Fibroblast of pulmonary artery (primary cell): ENCODE measurements at regions not wholly inside any gene's neighbourhood (a gene's known extent, or its start where the extent isn't known, plus 50 kb on each side); places are given as distances from the start of the nearest gene placed in this dataset.

ENCODE experiments used
- DNase-seq: peaks from one replicate; pipeline ENCODE4 v3.0.0-alpha.2; 2010; ENCODE audit warnings: low read depth
- H3K4me3 ChIP-seq: replicated peaks from 2 replicates; pipeline ENCODE4 v1.5.1; 2011; ENCODE audit warnings: low read depth, mild to moderate bottlenecking, control low read depth, low read length, moderate library complexity
- TF ChIP-seq, protein P1 (sequence below): IDR thresholded peaks from 2 replicates; pipeline ENCODE4 v1.5.1; 2011; ENCODE audit warnings: mild to moderate bottlenecking, control low read depth, low read length, inconsistent platforms; ENCODE audit errors: missing control alignments

DNA sequence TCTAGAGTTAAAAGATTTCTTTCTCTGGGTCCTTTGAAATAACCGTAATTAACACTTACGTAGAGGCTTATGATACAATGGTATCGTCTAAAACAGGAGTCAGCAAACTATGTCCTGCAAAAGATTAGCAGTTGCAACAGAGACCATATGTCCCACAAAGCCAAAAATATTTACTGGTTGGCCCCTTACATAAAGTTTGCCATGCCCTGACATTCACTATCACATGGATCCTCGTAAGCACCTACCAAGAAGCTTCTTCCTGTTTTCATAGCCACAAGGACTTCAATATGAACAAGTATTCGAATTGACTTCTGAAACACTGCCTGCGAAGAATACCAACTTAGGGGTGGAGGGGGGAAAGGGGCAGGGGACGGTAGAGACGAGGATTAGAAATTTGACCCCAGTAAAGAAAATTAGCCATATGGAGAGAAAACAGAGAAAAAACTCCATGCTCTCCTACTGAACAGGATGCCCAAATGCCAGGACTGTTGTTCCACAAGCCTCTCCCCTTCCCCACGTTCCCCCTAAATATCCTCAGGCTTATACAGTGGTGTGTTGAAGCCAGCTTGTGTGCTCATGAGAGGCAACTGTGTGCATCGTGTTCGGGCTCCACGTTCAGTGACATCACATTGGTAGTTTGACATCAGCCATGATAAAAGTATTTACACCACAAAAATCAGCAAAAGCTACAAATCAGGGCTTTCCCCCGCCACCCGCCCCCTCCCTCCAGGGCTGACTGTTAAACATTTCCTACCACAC is 144.1 kb upstream of the HES1 start:
- no peak overlapping the region for H3K4me3 ChIP-seq
- TF ChIP-seq, protein P1, sequence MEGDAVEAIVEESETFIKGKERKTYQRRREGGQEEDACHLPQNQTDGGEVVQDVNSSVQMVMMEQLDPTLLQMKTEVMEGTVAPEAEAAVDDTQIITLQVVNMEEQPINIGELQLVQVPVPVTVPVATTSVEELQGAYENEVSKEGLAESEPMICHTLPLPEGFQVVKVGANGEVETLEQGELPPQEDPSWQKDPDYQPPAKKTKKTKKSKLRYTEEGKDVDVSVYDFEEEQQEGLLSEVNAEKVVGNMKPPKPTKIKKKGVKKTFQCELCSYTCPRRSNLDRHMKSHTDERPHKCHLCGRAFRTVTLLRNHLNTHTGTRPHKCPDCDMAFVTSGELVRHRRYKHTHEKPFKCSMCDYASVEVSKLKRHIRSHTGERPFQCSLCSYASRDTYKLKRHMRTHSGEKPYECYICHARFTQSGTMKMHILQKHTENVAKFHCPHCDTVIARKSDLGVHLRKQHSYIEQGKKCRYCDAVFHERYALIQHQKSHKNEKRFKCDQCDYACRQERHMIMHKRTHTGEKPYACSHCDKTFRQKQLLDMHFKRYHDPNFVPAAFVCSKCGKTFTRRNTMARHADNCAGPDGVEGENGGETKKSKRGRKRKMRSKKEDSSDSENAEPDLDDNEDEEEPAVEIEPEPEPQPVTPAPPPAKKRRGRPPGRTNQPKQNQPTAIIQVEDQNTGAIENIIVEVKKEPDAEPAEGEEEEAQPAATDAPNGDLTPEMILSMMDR = no peak
- no peak for DNase-seq

DNA sequence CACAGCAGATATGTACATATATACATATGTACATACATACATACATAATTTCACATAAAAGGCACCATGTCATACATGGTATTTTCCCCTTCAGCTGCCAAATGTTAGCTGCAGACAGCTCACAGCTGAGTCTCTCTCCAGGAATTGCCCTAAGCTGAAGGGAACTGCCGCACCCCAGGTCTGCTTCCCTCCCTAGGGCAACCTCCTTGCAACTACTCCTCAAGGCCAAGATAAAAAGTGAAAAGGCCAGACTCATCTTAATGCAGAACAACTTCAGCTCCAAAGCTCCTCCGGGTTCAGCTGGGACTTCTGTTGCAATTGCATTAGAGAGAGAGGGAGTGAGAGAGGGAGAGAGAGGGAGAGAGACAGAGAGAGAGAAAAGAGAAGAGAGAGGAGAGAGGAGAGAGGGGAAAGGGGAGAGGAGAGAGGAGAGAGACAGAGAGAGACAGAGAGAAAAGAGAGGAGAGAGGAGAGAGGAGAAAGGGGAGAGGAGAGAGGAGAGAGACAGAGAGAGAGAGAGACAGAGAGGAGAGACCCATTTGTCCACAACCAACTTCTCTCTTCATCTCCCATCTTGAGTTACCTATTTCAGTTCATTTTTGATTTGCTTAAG is 143.4 kb upstream of the HES1 start:
- no peak for DNase-seq
- TF ChIP-seq, protein P1 = no peak
- H3K4me3 ChIP-seq = no peak overlapping the region

DNA sequence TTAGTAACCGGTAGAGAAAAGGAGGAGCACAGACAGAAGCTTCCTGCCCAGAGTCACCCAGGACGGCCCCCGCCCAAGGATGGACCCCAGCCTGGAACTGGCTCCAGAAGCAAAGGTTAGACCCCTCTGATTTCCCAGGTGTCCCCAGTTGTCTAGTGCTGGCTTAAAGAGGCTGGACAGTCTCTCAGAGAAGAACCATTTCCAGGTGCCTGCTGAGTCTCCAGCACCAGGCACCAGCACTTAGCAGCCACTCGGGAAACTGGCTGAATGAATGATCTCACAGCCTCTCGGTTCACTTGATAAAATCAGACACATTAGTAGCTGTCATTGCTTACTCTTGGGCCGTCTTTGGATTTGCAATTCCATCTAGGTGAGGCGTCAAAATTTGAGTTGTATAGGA is 139.7 kb upstream of the HES1 start:
- no peak for DNase-seq
- TF ChIP-seq, protein P1 = no peak
- H3K4me3 ChIP-seq = no peak overlapping the region

DNA sequence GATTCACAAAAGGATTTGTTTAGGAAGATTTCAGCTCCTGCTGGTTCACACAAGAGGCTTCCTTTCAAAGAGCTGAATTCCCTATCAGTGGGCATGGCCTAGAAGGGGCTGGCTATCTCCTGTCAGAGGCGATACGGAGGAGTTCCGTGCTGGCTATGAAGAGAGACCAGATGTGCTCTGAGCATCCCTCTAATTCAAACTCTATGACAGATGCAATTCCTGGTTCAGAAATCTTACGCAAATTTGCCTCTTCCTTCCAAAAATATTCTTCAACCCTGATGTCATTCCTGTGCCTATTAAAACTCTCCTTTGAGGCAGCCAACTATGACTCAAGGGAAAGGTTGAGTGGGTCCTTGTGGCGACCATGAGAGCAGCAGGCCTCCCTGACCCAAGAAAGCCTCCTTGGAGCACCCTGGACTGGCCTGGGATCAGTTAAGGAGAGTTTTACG is 139.3 kb upstream of the HES1 start:
- DNase-seq = no peak
- TF ChIP-seq, protein P1 = no peak
- H3K4me3 ChIP-seq = no peak overlapping the region

DNA sequence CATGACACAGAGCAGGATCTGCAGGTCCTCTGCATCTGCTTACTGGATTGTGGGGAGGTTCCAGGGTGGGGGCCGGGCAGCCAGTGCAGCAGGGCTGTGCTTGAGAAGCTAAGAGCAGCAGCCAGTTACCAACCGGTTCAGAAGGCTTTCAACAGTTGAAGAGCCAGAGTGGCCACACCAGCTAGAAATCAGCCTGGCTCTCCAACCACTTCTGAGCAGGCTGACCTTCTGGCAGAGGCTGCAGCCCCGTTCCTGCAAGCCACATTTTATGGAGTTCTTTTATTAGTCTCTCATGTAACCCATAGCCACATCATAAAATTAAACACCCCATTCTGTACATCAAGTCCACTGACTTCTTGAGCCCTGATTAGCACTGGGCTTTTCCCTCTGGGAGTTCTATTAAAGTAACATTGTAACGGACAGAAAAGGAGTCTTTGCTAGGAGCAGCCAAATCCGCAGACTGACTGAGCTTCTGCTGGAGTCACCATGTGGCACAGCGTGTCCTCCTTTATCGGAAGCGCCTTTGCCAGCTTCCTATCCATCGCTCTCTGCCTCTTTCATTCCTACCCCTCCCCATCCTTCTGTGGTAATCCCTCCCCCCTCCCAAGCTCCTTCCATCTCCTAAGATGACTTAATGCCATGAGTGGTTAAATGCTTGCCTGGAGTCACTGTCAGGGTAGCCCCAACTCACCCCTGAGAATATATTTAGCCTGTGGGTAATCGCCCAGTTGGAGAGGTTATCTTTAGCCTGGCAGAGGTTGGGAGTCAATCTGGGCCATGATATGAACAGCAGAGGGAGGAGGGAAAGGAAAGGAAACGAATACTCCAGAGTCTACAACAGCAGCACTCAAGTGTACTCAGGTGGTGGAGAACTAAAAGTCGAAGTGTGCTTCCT is 138.5 kb upstream of the HES1 start:
- TF ChIP-seq, protein P1 = no peak
- DNase-seq = no peak
- H3K4me3 ChIP-seq = no peak overlapping the region

DNA sequence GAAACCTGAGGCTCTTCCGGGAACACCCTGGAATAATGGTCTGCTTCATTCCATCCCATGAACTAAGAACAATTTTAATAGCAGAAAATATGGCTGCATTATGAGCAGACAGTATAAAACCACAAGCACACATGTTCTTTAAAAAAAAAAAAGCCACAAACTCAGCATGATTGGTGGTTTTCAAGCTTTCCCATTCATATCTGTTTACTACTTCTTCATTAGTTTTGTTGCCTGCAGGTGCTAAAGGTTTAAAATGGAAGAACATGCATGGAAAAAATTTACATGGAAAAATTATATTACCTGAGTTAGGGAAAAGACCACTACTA is 137.9 kb upstream of the HES1 start:
- TF ChIP-seq, protein P1 = no peak
- H3K4me3 ChIP-seq = no peak overlapping the region
- DNase-seq = no peak
